ENCODE measurements at regions not wholly inside any gene's neighbourhood (a gene's known extent, or its start where the extent isn't known, plus 50 kb on each side); places are given as distances from the start of the nearest gene placed in this dataset.

GRCh38 chr9:19732441-19732951, 56.3 kb downstream of the SLC24A2 start:
- ATAC-seq: no peak
- H3K36me3 Mint-ChIP-seq (ENCODE audit: low read depth): no peaks in the 10 kb centered on the region
- no peaks in the 10 kb centered on the region for H3K9me3 Mint-ChIP-seq
- H3K27ac Mint-ChIP-seq: no peak overlapping the region
- ChIA-PET CTCF (no interaction called here), POLR2A (no interaction called here)
- no peak for DNase-seq
- intact Hi-C loops (cut with micrococcal nuclease): no loop called here
- H3K27me3 Mint-ChIP-seq: peaks cover 10% of the 10 kb centered on the region
- TF ChIP-seq, protein P1, sequence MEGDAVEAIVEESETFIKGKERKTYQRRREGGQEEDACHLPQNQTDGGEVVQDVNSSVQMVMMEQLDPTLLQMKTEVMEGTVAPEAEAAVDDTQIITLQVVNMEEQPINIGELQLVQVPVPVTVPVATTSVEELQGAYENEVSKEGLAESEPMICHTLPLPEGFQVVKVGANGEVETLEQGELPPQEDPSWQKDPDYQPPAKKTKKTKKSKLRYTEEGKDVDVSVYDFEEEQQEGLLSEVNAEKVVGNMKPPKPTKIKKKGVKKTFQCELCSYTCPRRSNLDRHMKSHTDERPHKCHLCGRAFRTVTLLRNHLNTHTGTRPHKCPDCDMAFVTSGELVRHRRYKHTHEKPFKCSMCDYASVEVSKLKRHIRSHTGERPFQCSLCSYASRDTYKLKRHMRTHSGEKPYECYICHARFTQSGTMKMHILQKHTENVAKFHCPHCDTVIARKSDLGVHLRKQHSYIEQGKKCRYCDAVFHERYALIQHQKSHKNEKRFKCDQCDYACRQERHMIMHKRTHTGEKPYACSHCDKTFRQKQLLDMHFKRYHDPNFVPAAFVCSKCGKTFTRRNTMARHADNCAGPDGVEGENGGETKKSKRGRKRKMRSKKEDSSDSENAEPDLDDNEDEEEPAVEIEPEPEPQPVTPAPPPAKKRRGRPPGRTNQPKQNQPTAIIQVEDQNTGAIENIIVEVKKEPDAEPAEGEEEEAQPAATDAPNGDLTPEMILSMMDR (IDR thresholded peaks at IDR 0.05): no peak
- no peak overlapping the region for H3K4me3 Mint-ChIP-seq
- no peaks in the 10 kb centered on the region for H3K4me1 Mint-ChIP-seq (ENCODE audit: low read depth)

GRCh38 chr9:19728101-19728500, 60.7 kb downstream of the SLC24A2 start:
- Mint-ChIP-seq H3K27ac (no peak overlapping the region), H3K27me3 (peaks cover 3% of the 10 kb centered on the region), H3K9me3 (no peaks in the 10 kb centered on the region), H3K4me3 (no peak overlapping the region), H3K4me1 (ENCODE audit: low read depth) (no peaks in the 10 kb centered on the region), H3K36me3 (ENCODE audit: low read depth) (no peaks in the 10 kb centered on the region)
- TF ChIP-seq, protein P1 (IDR thresholded peaks at IDR 0.05): no peak
- CTCF ChIA-PET: no interaction called here
- intact Hi-C loops (cut with micrococcal nuclease): no loop called here
- DNase-seq (no peak), ATAC-seq (no peak)
- POLR2A ChIA-PET: no interaction called here

GRCh38 chr9:19725970-19726369, 62.9 kb downstream of the SLC24A2 start:
- Mint-ChIP-seq H3K27me3 (peaks cover 3% of the 10 kb centered on the region), H3K9me3 (no peaks in the 10 kb centered on the region), H3K4me3 (no peak overlapping the region), H3K4me1 (ENCODE audit: low read depth) (no peaks in the 10 kb centered on the region), H3K36me3 (ENCODE audit: low read depth) (no peaks in the 10 kb centered on the region), H3K27ac (no peak overlapping the region)
- TF ChIP-seq, protein P1 (IDR thresholded peaks at IDR 0.05): no peak
- no peak for DNase-seq
- CTCF ChIA-PET: no interaction called here
- no peak for ATAC-seq
- POLR2A ChIA-PET: no interaction called here
- intact Hi-C loops (cut with micrococcal nuclease): no loop called here

DNA sequence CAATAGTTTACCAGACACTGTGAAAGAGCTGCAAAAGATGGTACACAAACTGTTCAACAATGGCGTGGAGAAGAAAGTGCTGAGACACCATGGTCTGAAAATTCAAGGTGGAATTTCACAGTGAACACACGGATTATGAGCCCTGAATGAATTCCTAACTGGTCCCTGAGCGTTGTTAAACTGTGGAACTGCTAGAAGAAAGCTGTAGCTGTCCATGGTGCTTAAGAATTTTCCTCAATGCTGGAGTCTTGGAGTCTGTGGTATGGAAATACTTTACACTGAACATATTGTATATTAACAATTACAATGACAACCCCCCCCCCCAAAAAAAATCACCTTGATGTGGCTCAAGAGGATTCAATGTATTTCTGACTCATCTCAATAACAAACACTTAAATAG, 68.5 kb downstream of the SLC24A2 start:
- ChIA-PET POLR2A (no interaction called here), CTCF (no interaction called here)
- intact Hi-C loops (cut with micrococcal nuclease): no loop called here
- TF ChIP-seq, protein P1 (IDR thresholded peaks at IDR 0.05): no peak
- H3K9me3 Mint-ChIP-seq: no peaks in the 10 kb centered on the region
- no peak overlapping the region for H3K4me3 Mint-ChIP-seq
- no peak overlapping the region for H3K27ac Mint-ChIP-seq
- H3K27me3 Mint-ChIP-seq: peaks cover 4% of the 10 kb centered on the region
- ATAC-seq (no peak), DNase-seq (no peak)
- no peaks in the 10 kb centered on the region for H3K36me3 Mint-ChIP-seq (ENCODE audit: low read depth)
- no peaks in the 10 kb centered on the region for H3K4me1 Mint-ChIP-seq (ENCODE audit: low read depth)

DNA sequence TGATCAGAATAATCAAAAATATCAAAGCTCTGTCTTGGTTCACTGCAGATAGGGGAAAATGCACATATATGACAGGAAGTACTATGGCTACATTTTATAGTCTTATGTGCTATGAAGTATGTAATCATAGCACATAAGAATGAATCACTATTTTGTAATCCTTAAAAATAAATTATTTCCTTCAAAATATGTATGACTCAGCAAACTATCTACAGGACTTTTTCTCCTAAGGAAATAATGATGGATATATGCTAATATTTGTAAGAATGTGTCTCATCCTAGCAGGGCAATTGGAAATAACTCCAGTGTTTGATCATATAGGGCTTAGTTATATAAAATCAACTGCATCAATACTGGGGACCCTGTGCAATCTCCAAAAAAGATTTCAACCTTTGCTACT, 85.1 kb downstream of the SLC24A2 start:
- no peak overlapping the region for H3K27ac Mint-ChIP-seq
- intact Hi-C loops (cut with micrococcal nuclease): no loop called here

More for the DNA sequence above, 85.1 kb downstream of the SLC24A2 start:
- no peak for DNase-seq
- TF ChIP-seq, protein P1 (IDR thresholded peaks at IDR 0.05): no peak
- Mint-ChIP-seq H3K4me3 (no peak overlapping the region), H3K4me1 (ENCODE audit: low read depth) (no peaks in the 10 kb centered on the region), H3K9me3 (no peaks in the 10 kb centered on the region), H3K36me3 (ENCODE audit: low read depth) (no peaks in the 10 kb centered on the region), H3K27me3 (no peaks in the 10 kb centered on the region)
- ChIA-PET CTCF (no interaction called here), POLR2A (no interaction called here)
- no peak for ATAC-seq
